Spleen (tissue), 11 donors: ENCODE measurements at regions not wholly inside any gene's neighbourhood (a gene's known extent, or its start where the extent isn't known, plus 50 kb on each side); places are given as distances from the start of the nearest gene placed in this dataset.

ENCODE experiments used
- DNase-seq: peaks from one replicate; pipeline ENCODE4 v3.0.0-alpha.2; 2020
- H3K27ac ChIP-seq, 8 donors: fragments of 200-600 bp; sonication (generic) in 7 of 8; 1 replicate in 4 of 8; 2 replicates in 4 of 8; pipeline versions ENCODE4 v1.5.0 to v1.8.0; 2016 to 2021; ENCODE audit warnings: inconsistent platforms in 4 of 8, mild to moderate bottlenecking in 4 of 8, moderate library complexity in 1 of 8
- H3K27me3 ChIP-seq, 7 donors: fragments of 200-600 bp; sonication (generic) in 6 of 7; replicated peaks in 1 of 7; 1 replicate in 4 of 7; 2 replicates in 3 of 7; pipeline versions ENCODE4 v1.5.0 to v1.8.0; 2016 to 2021; ENCODE audit warnings: inconsistent platforms in 3 of 7, mild to moderate bottlenecking in 1 of 7
- H3K36me3 ChIP-seq, 6 donors: fragments of 200-600 bp; sonication (generic) in 5 of 6; 1 replicate in 4 of 6; 2 replicates in 2 of 6; pipeline versions ENCODE4 v1.5.0 to v1.8.0; 2016 to 2021; ENCODE audit warnings: inconsistent platforms in 2 of 6
- H3K4me1 ChIP-seq, 6 donors: fragments of 200-600 bp; sonication (generic) in 5 of 6; 1 replicate in 3 of 6; 2 replicates in 3 of 6; pipeline versions ENCODE4 v1.5.0 to v1.8.0; 2016 to 2021; ENCODE audit warnings: inconsistent platforms in 3 of 6
- H3K4me3 ChIP-seq, 8 donors: fragments of 200-600 bp; sonication (generic) in 7 of 8; 1 replicate in 4 of 8; 2 replicates in 4 of 8; pipeline versions ENCODE4 v1.5.0 to v1.8.0; 2016 to 2021; ENCODE audit warnings: inconsistent platforms in 4 of 8, mild to moderate bottlenecking in 4 of 8, moderate library complexity in 2 of 8
- H3K9me3 ChIP-seq, 8 donors: fragments of 200-600 bp; sonication (generic) in 7 of 8; 1 replicate in 4 of 8; 2 replicates in 4 of 8; pipeline versions ENCODE4 v1.5.0 to v1.8.0; 2016 to 2021; ENCODE audit warnings: inconsistent platforms in 4 of 8
- CTCF ChIP-seq, 11 experiments: fragments of 200-600 bp in 7 of 11; fragments of 450-650 bp in 4 of 11; sonication (generic) in 4 of 11; IDR thresholded peaks in 8 of 11; conservative IDR thresholded peaks in 3 of 11; 1 replicate in 7 of 11; 2 replicates in 4 of 11; pipeline versions ENCODE4 v1.4.0 to v1.8.0; 2016 to 2021; ENCODE audit warnings: antibody characterized with exemption in 11 of 11, inconsistent platforms in 4 of 11, mild to moderate bottlenecking in 1 of 11
- POLR2A ChIP-seq, 3 donors: fragments of 450-650 bp; IDR thresholded peaks; one replicate each; pipeline ENCODE4 v1.5.1; 2017; ENCODE audit warnings: antibody characterized with exemption in 3 of 3, mild to moderate bottlenecking in 1 of 3
- POLR2AphosphoS5 ChIP-seq, 3 donors: sonication (generic); formaldehyde crosslinking; IDR thresholded peaks; one replicate each; pipeline ENCODE4 v1.5.1; 2017; ENCODE audit warnings: antibody characterized with exemption in 3 of 3
- WGBS, 5 donors: extraction: QIAGEN DNeasy Blood & Tissue Kit in 3 of 5; methylation state at CpG; one replicate each; pipeline versions ENCODE4 v1.1.5 to v1.1.7; 2013 to 2018; 5-methylcytosine and 5-hydroxymethylcytosine counted together
- intact Hi-C: fragments of 100-400 bp; cut with DNase I; formaldehyde crosslinking; loops from one replicate; pipeline ENCODE4 v1.15.0; 2023; ENCODE audit warnings: low total_unique reads
- donor health status: healthy with polysubstance abuse.
- donor health status: DM: no; HTN: no; CAD: no; lungs with moderate emphysema.
- donor health status: DM: no; HTN: no; CAD: no.
- donor health status: Bipolar disorder and iron deficiency.
- donor health status: healthy.
- donor health status: DM: no; HTN: no; CAD: no.
- donor health status: DM: yes; HTN: yes; CAD: no.

- DNase-seq: no peak
- Histone ChIP-seq H3K27ac (no peak overlapping the region), H3K36me3 (no peaks in the 10 kb centered on the region), H3K27me3 (no peaks in the 10 kb centered on the region), H3K4me3 (no peak overlapping the region), H3K9me3 (no peaks in the 10 kb centered on the region), H3K4me1 (peaks cover 0 to 16% (median 8%) of the 10 kb centered on the region in 6 donors)
- TF ChIP-seq POLR2AphosphoS5 (IDR thresholded peaks at IDR 0.05): no peak
- no peak for TF ChIP-seq POLR2A (IDR thresholded peaks at IDR 0.05)
- TF ChIP-seq CTCF (IDR thresholded peaks at IDR 0.05 in 8 of 11, conservative IDR thresholded peaks at IDR 0.05 in 3 of 11): no peak
- intact Hi-C loops: no loop called here
- 76 to 93% (median 90%) methylated on average over 4 of the region's 4 CpGs for WGBS, 5 donors
Observed at GRCh38 chr16:66156538-66156937, 210.0 kb upstream of the CDH5 start.

- Histone ChIP-seq H3K36me3 (no peaks in the 10 kb centered on the region), H3K9me3 (no peaks in the 10 kb centered on the region), H3K4me3 (no peak overlapping the region), H3K27me3 (no peaks in the 10 kb centered on the region), H3K4me1 (peaks cover 0 to 22% (median 14%) of the 10 kb centered on the region in 6 donors), H3K27ac (no peak overlapping the region)
- TF ChIP-seq POLR2AphosphoS5 (IDR thresholded peaks at IDR 0.05): no peak
- no peak for TF ChIP-seq CTCF (IDR thresholded peaks at IDR 0.05 in 8 of 11, conservative IDR thresholded peaks at IDR 0.05 in 3 of 11)
- no peak for TF ChIP-seq POLR2A (IDR thresholded peaks at IDR 0.05)
- DNase-seq: no peak
- intact Hi-C loops: no loop called here
- 66 to 81% (median 73%) methylated on average over 4 of the region's 4 CpGs for WGBS, 5 donors
Observed at GRCh38 chr16:66155933-66156332, 210.6 kb upstream of the CDH5 start.

- no peak overlapping the region for H3K27ac ChIP-seq
- no peak for TF ChIP-seq POLR2A (IDR thresholded peaks at IDR 0.05)
- no peak for TF ChIP-seq POLR2AphosphoS5 (IDR thresholded peaks at IDR 0.05)
- no peak for TF ChIP-seq CTCF (IDR thresholded peaks at IDR 0.05 in 8 of 11, conservative IDR thresholded peaks at IDR 0.05 in 3 of 11)
- DNase-seq: no peak
- H3K36me3 ChIP-seq: no peaks in the 10 kb centered on the region
- intact Hi-C loops: no loop called here
- 65 to 76% (median 73%) methylated on average over 8 of the region's 8 CpGs for WGBS, 5 donors
- no peaks in the 10 kb centered on the region for H3K27me3 ChIP-seq
- no peaks in the 10 kb centered on the region for H3K9me3 ChIP-seq
- H3K4me3 ChIP-seq: no peak overlapping the region
- peaks cover 0 to 23% (median 16%) of the 10 kb centered on the region in 6 donors for H3K4me1 ChIP-seq
Observed at GRCh38 chr16:66154801-66155200, 211.7 kb upstream of the CDH5 start.

GRCh38 chr16:66152823-66153393, 213.6 kb upstream of the CDH5 start:
- intact Hi-C loops: no loop called here
- no peak for DNase-seq
- Histone ChIP-seq H3K27me3 (no peaks in the 10 kb centered on the region), H3K4me1 (peaks cover 0 to 28% (median 16%) of the 10 kb centered on the region in 6 donors), H3K27ac (no peak overlapping the region), H3K36me3 (no peaks in the 10 kb centered on the region), H3K4me3 (no peak overlapping the region), H3K9me3 (no peaks in the 10 kb centered on the region)
- 74 to 90% (median 81%) methylated on average over 3 of the region's 3 CpGs for WGBS, 5 donors
- TF ChIP-seq POLR2A (IDR thresholded peaks at IDR 0.05) (no peak), POLR2AphosphoS5 (IDR thresholded peaks at IDR 0.05) (no peak), CTCF (IDR thresholded peaks at IDR 0.05 in 8 of 11, conservative IDR thresholded peaks at IDR 0.05 in 3 of 11) (no peak)
